ENCODE measurements at regions not wholly inside any gene's neighbourhood (a gene's known extent, or its start where the extent isn't known, plus 50 kb on each side); places are given as distances from the start of the nearest gene placed in this dataset.

DNA sequence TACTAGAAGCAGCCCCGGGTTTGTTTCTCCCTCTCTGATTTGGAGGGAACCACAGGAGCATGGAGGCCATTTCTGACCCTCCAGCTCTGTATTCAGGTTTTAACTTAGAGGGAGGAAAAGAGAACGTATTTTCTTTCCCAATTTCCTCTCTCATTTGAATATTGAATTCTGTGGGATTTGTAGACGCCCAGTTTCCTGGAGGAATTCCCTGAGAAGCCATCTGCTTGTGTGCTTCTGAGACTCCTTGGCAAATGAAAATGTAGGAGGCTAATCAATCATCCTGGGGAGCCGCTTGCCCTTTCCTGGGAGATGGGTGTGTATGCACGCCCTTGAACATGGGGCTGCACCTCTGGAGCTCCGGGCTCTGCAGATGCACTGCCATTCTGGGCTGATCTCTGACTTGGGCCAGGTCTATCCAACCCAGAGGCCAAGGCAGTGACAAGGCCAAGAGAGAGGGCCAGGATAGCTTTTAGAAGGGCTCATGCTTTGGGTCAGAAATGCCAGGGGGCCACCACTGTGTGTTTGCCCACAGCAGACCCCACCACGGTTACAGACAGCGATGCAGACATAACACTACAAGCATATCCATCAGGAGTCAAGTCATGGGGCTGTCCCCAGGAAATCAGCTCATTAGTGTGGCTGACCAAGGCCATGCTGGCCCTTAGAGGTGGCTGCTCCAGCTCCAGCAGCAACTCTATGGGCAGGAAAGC is 174.5 kb downstream of the C5orf15 start:
- TF ChIP-seq LEF1 (IDR thresholded peaks at IDR 0.05; ENCODE audit: borderline replicate concordance), result no peak
- no peak for TF ChIP-seq PKNOX1 (IDR thresholded peaks at IDR 0.05)
- no peak for TF ChIP-seq FOXK2 (IDR thresholded peaks at IDR 0.05)
- no peak for TF ChIP-seq TARDBP (IDR thresholded peaks at IDR 0.05)

Measured in HEK293T (cell line).